ENCODE measurements at regions not wholly inside any gene's neighbourhood (a gene's known extent, or its start where the extent isn't known, plus 50 kb on each side); places are given as distances from the start of the nearest gene placed in this dataset.

DNA sequence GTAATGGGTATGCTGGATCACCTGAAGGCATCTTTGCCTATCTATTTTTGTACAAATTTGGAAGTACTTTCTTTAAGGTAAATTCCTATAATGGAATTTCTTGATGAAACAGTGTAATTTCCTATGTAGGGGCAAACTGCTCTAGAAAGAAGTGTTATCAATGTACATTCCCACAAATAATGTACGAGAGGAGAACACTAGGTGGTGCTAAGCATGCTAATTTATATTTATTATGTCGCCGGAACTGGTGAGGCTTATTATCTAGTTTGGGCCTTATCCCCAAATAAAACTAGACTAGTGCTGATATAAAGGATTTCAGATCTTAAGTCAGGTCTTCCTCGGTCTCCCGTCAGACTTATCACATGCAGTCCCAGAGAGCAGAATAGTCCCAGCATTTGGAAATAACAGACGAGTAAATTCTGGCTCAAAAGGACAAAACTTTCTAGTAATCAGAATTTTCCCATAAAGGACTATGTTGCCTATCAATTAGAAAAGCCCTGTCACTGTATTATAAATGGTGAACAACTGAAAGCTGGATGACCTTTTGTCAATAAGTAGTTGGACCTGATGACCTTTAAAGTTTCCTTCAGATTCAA is 86.9 kb upstream of the RBBP8 start:
- Histone ChIP-seq H3K36me3 (ENCODE audit: insufficient read depth, low read length) (no peaks in the 10 kb centered on the region), H3K9me3 (ENCODE audit: low read length) (no peaks in the 10 kb centered on the region), H3K9me2 (ENCODE audit: low read depth, low read length) (no peaks in the 10 kb centered on the region), H2AFZ (ENCODE audit: low read length) (no peak overlapping the region), H3K4me2 (ENCODE audit: low read length) (no peak overlapping the region), H3K79me2 (ENCODE audit: insufficient read depth, low read length) (no peaks in the 10 kb centered on the region), H3F3A (ENCODE audit: insufficient read depth, low read length) (no peaks in the 10 kb centered on the region), H4K20me1 (ENCODE audit: insufficient read depth, low read length) (no peaks in the 10 kb centered on the region), H3K4me3 (ENCODE audit: low read depth, low read length, poor library complexity, severe bottlenecking) (no peak overlapping the region), H3K27ac (ENCODE audit: low read depth, low read length, poor library complexity, severe bottlenecking) (no peak overlapping the region), H3K27me3 (ENCODE audit: insufficient read depth, low read length) (no peaks in the 10 kb centered on the region), H3K9ac (ENCODE audit: low read length) (no peak overlapping the region), H3K4me1 (ENCODE audit: insufficient read depth, low read length, severe bottlenecking) (no peaks in the 10 kb centered on the region)
- TF ChIP-seq EZH2 (IDR thresholded peaks at IDR 0.05; ENCODE audit: borderline replicate concordance, low read length) = no peak
- TF ChIP-seq, protein P1, sequence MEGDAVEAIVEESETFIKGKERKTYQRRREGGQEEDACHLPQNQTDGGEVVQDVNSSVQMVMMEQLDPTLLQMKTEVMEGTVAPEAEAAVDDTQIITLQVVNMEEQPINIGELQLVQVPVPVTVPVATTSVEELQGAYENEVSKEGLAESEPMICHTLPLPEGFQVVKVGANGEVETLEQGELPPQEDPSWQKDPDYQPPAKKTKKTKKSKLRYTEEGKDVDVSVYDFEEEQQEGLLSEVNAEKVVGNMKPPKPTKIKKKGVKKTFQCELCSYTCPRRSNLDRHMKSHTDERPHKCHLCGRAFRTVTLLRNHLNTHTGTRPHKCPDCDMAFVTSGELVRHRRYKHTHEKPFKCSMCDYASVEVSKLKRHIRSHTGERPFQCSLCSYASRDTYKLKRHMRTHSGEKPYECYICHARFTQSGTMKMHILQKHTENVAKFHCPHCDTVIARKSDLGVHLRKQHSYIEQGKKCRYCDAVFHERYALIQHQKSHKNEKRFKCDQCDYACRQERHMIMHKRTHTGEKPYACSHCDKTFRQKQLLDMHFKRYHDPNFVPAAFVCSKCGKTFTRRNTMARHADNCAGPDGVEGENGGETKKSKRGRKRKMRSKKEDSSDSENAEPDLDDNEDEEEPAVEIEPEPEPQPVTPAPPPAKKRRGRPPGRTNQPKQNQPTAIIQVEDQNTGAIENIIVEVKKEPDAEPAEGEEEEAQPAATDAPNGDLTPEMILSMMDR (IDR thresholded peaks at IDR 0.05; ENCODE audit: low read length) = peak; percentile 58

- no peak overlapping the region for H3K4me3 ChIP-seq (ENCODE audit: low read depth, low read length, poor library complexity, severe bottlenecking)
- H3K4me2 ChIP-seq (ENCODE audit: low read length) = no peak overlapping the region
- no peaks in the 10 kb centered on the region for H3K79me2 ChIP-seq (ENCODE audit: insufficient read depth, low read length)
- H3K27ac ChIP-seq (ENCODE audit: low read depth, low read length, poor library complexity, severe bottlenecking) = no peak overlapping the region
- H3K9ac ChIP-seq (ENCODE audit: low read length) = no peak overlapping the region
- TF ChIP-seq, protein P1 (IDR thresholded peaks at IDR 0.05; ENCODE audit: low read length) = no peak
- TF ChIP-seq EZH2 (IDR thresholded peaks at IDR 0.05; ENCODE audit: borderline replicate concordance, low read length) = no peak
- no peaks in the 10 kb centered on the region for H3K4me1 ChIP-seq (ENCODE audit: insufficient read depth, low read length, severe bottlenecking)
- H2AFZ ChIP-seq (ENCODE audit: low read length) = no peak overlapping the region
- no peaks in the 10 kb centered on the region for H3F3A ChIP-seq (ENCODE audit: insufficient read depth, low read length)
- no peaks in the 10 kb centered on the region for H4K20me1 ChIP-seq (ENCODE audit: insufficient read depth, low read length)
- no peaks in the 10 kb centered on the region for H3K36me3 ChIP-seq (ENCODE audit: insufficient read depth, low read length)
- no peaks in the 10 kb centered on the region for H3K27me3 ChIP-seq (ENCODE audit: insufficient read depth, low read length)
- no peaks in the 10 kb centered on the region for H3K9me3 ChIP-seq (ENCODE audit: low read length)
- no peaks in the 10 kb centered on the region for H3K9me2 ChIP-seq (ENCODE audit: low read depth, low read length)
Observed at GRCh38 chr18:22846697-22847096, 86.4 kb upstream of the RBBP8 start.

DNA sequence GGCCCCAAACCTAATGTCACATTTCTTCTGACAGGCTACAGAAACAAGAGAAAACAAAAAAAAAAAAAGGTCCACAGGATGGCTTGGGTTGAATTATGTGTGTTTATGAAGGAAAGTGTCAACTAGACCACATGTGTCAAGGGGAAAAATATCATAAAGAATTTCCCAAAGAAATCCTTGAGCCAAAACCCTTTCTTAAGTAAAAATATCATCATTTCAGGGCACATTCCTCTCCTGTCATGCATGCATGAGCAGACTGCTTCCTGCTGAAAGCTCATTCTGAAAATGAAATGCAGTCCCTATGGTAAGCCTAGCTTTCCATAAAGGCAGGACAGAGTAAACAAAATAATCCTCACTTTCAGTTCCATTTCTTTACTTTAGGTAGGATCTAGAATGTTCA is 85.7 kb upstream of the RBBP8 start:
- H4K20me1 ChIP-seq (ENCODE audit: insufficient read depth, low read length) = no peaks in the 10 kb centered on the region
- no peak overlapping the region for H3K4me3 ChIP-seq (ENCODE audit: low read depth, low read length, poor library complexity, severe bottlenecking)
- H3F3A ChIP-seq (ENCODE audit: insufficient read depth, low read length) = no peaks in the 10 kb centered on the region
- H3K27me3 ChIP-seq (ENCODE audit: insufficient read depth, low read length) = no peaks in the 10 kb centered on the region
- H3K79me2 ChIP-seq (ENCODE audit: insufficient read depth, low read length) = no peaks in the 10 kb centered on the region
- H3K4me2 ChIP-seq (ENCODE audit: low read length) = no peak overlapping the region
- H3K9me2 ChIP-seq (ENCODE audit: low read depth, low read length) = no peaks in the 10 kb centered on the region
- TF ChIP-seq, protein P1 (IDR thresholded peaks at IDR 0.05; ENCODE audit: low read length) = no peak
- TF ChIP-seq EZH2 (IDR thresholded peaks at IDR 0.05; ENCODE audit: borderline replicate concordance, low read length) = no peak
- H3K27ac ChIP-seq (ENCODE audit: low read depth, low read length, poor library complexity, severe bottlenecking) = no peak overlapping the region
- no peaks in the 10 kb centered on the region for H3K4me1 ChIP-seq (ENCODE audit: insufficient read depth, low read length, severe bottlenecking)
- no peaks in the 10 kb centered on the region for H3K9me3 ChIP-seq (ENCODE audit: low read length)
- H3K36me3 ChIP-seq (ENCODE audit: insufficient read depth, low read length) = no peaks in the 10 kb centered on the region
- H2AFZ ChIP-seq (ENCODE audit: low read length) = no peak overlapping the region
- no peak overlapping the region for H3K9ac ChIP-seq (ENCODE audit: low read length)
